CD8-positive, alpha-beta memory T cell (primary cell): ENCODE measurements at regions not wholly inside any gene's neighbourhood (a gene's known extent, or its start where the extent isn't known, plus 50 kb on each side); places are given as distances from the start of the nearest gene placed in this dataset.
"Not testable (repeated sequence)": the region's sequence is repeated elsewhere in the genome, so short reads cannot be mapped to it uniquely, and the experiment has no call there.

Source experiments
- CTCF ChIA-PET: fragments of 350-600 bp; sonication (Branson Sonifier 250); formaldehyde crosslinking; loops from one replicate; lab custom pipeline; 2021; ENCODE audit warnings: antibody characterized with exemption; lab: Charles Lee
- POLR2A ChIA-PET: fragments of 350-600 bp; sonication (Branson Sonifier 250); formaldehyde crosslinking; loops from one replicate; lab custom pipeline; 2021; ENCODE audit warnings: antibody characterized with exemption; lab: Charles Lee
- DNase-seq, 5 donors: peaks; one replicate each; pipeline versions ENCODE4 v3.0.0 to v3.0.0-alpha.2; 2020 to 2022; ENCODE audit warnings: mixed read lengths in 1 of 5
- H3K27ac ChIP-seq: one replicate; pipeline ENCODE4 v1.7.0; 2013; ENCODE audit warnings: low read depth, mild to moderate bottlenecking, low read length, moderate library complexity
- H3K27me3 ChIP-seq: 2 replicates; pipeline ENCODE4 v1.7.0; 2013; ENCODE audit warnings: low read length, mild to moderate bottlenecking; ENCODE audit not compliant: insufficient read depth, poor library complexity, severe bottlenecking
- H3K36me3 ChIP-seq: 2 replicates; pipeline ENCODE4 v1.7.0; 2013; ENCODE audit warnings: mild to moderate bottlenecking, low read length, moderate library complexity; ENCODE audit not compliant: insufficient read depth
- H3K4me1 ChIP-seq: 2 replicates; pipeline ENCODE4 v1.7.0; 2013; ENCODE audit warnings: mild to moderate bottlenecking, low read length, moderate library complexity; ENCODE audit not compliant: insufficient read depth
- H3K4me3 ChIP-seq: 2 replicates; pipeline ENCODE4 v1.7.0; 2013; ENCODE audit warnings: mild to moderate bottlenecking, low read length
- H3K9me3 ChIP-seq: 2 replicates; pipeline ENCODE4 v1.7.0; 2013; ENCODE audit warnings: mild to moderate bottlenecking, low read length
- H3K27ac Mint-ChIP-seq, 8 donors: one replicate each; pipeline ENCODE4 v1.8.0; 2020 to 2021; ENCODE audit warnings: mixed read lengths in 8 of 8, mild to moderate bottlenecking in 6 of 8, inconsistent platforms in 3 of 8, moderate library complexity in 3 of 8
- H3K27me3 Mint-ChIP-seq, 2 donors: one replicate each; pipeline ENCODE4 v1.8.0; 2020 to 2021; ENCODE audit warnings: mixed read lengths in 2 of 2, mild to moderate bottlenecking in 1 of 2, moderate library complexity in 1 of 2
- H3K36me3 Mint-ChIP-seq, 3 donors: one replicate each; pipeline ENCODE4 v1.8.0; 2020 to 2021; ENCODE audit warnings: mixed read lengths in 3 of 3, inconsistent platforms in 1 of 3, mild to moderate bottlenecking in 1 of 3
- H3K4me1 Mint-ChIP-seq, 3 donors: one replicate each; pipeline ENCODE4 v1.8.0; 2020 to 2021; ENCODE audit warnings: mixed read lengths in 3 of 3, inconsistent platforms in 1 of 3, mild to moderate bottlenecking in 1 of 3
- H3K4me3 Mint-ChIP-seq, 7 donors: one replicate each; pipeline ENCODE4 v1.8.0; 2020 to 2021; ENCODE audit warnings: mixed read lengths in 7 of 7, mild to moderate bottlenecking in 6 of 7, moderate library complexity in 4 of 7, inconsistent platforms in 2 of 7
- H3K9me3 Mint-ChIP-seq, 5 donors: one replicate each; pipeline ENCODE4 v1.8.0; 2020 to 2022; ENCODE audit warnings: mixed read lengths in 5 of 5, mild to moderate bottlenecking in 3 of 5, moderate library complexity in 2 of 5, inconsistent platforms in 1 of 5

DNA sequence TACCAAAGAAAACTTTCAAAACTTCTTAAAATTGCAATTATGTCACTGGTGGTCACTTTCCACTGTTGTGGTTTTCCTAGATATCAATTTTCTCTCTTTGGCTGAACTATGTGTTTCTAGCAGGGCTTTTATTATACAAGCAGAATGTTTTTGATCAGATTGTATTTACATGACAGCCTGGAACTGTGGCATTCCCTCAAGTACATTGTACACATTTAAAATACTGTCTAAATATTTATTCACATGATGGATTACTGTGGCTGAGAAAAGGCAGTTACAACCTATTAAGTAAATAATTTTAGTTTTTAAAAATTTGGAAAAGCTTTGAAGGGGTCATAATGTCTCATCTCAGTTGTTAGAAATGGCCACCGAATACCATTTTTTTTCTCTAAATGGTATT is 231.9 kb upstream of the PPP1R3A start:
- Histone ChIP-seq H3K9me3 (no peaks in the 10 kb centered on the region), H3K4me3 (no peak overlapping the region), H3K27me3 (no peaks in the 10 kb centered on the region), H3K27ac (no peak overlapping the region), H3K4me1 (no peaks in the 10 kb centered on the region), H3K36me3 (no peaks in the 10 kb centered on the region)
- Mint-ChIP-seq H3K4me1 (no peaks in the 10 kb centered on the region), H3K9me3 (no peaks in the 10 kb centered on the region), H3K27ac (no peak overlapping the region), H3K36me3 (no peaks in the 10 kb centered on the region), H3K4me3 (no peak overlapping the region), H3K27me3 (peaks cover 0 to 2% of the 10 kb centered on the region in 2 donors)
- ChIA-PET CTCF (no interaction called here), POLR2A (no interaction called here)
- DNase-seq = no peak

DNA sequence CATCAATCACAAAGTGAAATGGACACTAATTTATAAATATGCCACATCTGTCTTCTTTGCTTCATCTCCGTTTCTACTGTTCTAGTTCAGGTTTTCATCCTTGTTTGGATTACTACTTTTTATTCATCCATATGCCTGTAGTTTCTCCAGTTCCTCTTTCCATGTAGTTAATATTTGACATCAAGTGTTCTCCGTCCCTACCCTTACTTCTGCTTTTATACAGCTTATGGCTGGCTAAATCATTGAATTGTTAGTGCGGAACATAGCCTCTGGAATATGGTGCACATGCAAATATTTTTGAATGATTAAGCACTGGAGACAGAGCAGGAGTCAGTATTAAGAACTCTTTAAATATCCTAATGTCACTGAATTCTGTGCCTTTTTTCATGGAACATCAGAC is 230.0 kb upstream of the PPP1R3A start:
- H3K27ac Mint-ChIP-seq = no peak overlapping the region
- H3K36me3 ChIP-seq = no peaks in the 10 kb centered on the region
- H3K9me3 ChIP-seq = no peaks in the 10 kb centered on the region
- ChIA-PET POLR2A (no interaction called here), CTCF (no interaction called here)
- H3K4me1 Mint-ChIP-seq = no peaks in the 10 kb centered on the region
- DNase-seq = no peak
- no peak overlapping the region for H3K4me3 ChIP-seq
- no peaks in the 10 kb centered on the region for H3K4me1 ChIP-seq
- no peaks in the 10 kb centered on the region for H3K27me3 ChIP-seq
- no peaks in the 10 kb centered on the region for H3K36me3 Mint-ChIP-seq
- no peak overlapping the region for H3K27ac ChIP-seq
- no peak overlapping the region for H3K4me3 Mint-ChIP-seq
- no peaks in the 10 kb centered on the region for H3K9me3 Mint-ChIP-seq
- H3K27me3 Mint-ChIP-seq = peaks cover 0 to 2% of the 10 kb centered on the region in 2 donors

DNA sequence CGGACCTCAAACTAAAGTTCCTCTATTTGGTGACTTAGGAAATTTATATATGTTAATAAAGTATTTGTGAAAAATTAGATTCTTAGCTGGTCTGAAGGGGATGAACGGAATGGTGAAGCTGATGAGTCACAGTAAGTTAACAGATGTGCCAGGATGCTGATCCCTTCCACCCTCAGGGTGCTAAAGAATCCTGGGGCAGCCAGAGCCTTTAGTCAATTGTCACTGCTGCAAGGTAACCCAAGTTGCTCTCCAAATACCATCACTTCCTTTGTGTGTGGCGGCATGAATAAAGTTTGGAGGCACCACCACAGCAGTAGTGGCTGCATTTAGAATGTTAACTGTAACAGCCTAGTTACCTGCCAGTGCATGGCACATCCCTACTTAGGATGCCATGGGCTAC is 222.6 kb upstream of the PPP1R3A start:
- no peaks in the 10 kb centered on the region for H3K9me3 Mint-ChIP-seq
- no peaks in the 10 kb centered on the region for H3K36me3 ChIP-seq
- no peak overlapping the region for H3K4me3 ChIP-seq
- CTCF ChIA-PET = no interaction called here
- POLR2A ChIA-PET = no interaction called here
- H3K27ac Mint-ChIP-seq = no peak overlapping the region
- H3K27me3 Mint-ChIP-seq = peaks cover 0 to 4% of the 10 kb centered on the region in 2 donors
- no peaks in the 10 kb centered on the region for H3K27me3 ChIP-seq
- H3K27ac ChIP-seq = no peak overlapping the region
- no peak for DNase-seq
- no peak overlapping the region for H3K4me3 Mint-ChIP-seq
- no peaks in the 10 kb centered on the region for H3K4me1 Mint-ChIP-seq
- no peaks in the 10 kb centered on the region for H3K36me3 Mint-ChIP-seq
- no peaks in the 10 kb centered on the region for H3K9me3 ChIP-seq
- H3K4me1 ChIP-seq = no peaks in the 10 kb centered on the region

GRCh38 chr7:114140561-114140960 is 221.8 kb upstream of the PPP1R3A start:
- no peaks in the 10 kb centered on the region for H3K9me3 ChIP-seq
- H3K27me3 ChIP-seq = no peaks in the 10 kb centered on the region
- ChIA-PET POLR2A (no interaction called here), CTCF (no interaction called here)
- H3K9me3 Mint-ChIP-seq = no peaks in the 10 kb centered on the region
- DNase-seq = no peak
- H3K36me3 Mint-ChIP-seq = no peaks in the 10 kb centered on the region
- H3K27me3 Mint-ChIP-seq = peaks cover 0 to 4% of the 10 kb centered on the region in 2 donors
- H3K27ac Mint-ChIP-seq = no peak overlapping the region
- H3K27ac ChIP-seq = no peak overlapping the region
- no peak overlapping the region for H3K4me3 Mint-ChIP-seq
- H3K4me3 ChIP-seq = no peak overlapping the region
- H3K4me1 Mint-ChIP-seq = no peaks in the 10 kb centered on the region
- H3K4me1 ChIP-seq = no peaks in the 10 kb centered on the region
- H3K36me3 ChIP-seq = no peaks in the 10 kb centered on the region

GRCh38 chr7:114139690-114140089 is 220.9 kb upstream of the PPP1R3A start:
- H3K4me1 Mint-ChIP-seq, H3K27me3 Mint-ChIP-seq, H3K4me3 ChIP-seq, H3K4me3 Mint-ChIP-seq, H3K4me1 ChIP-seq, CTCF ChIA-PET, H3K27ac ChIP-seq, H3K36me3 Mint-ChIP-seq, DNase-seq, H3K27me3 ChIP-seq, H3K9me3 Mint-ChIP-seq, H3K36me3 ChIP-seq, H3K9me3 ChIP-seq, H3K27ac Mint-ChIP-seq, POLR2A ChIA-PET: not testable (repeated sequence)

GRCh38 chr7:114138587-114138986 is 219.8 kb upstream of the PPP1R3A start:
- peaks cover 0 to 4% of the 10 kb centered on the region in 2 donors for H3K27me3 Mint-ChIP-seq
- no peak overlapping the region for H3K27ac ChIP-seq
- POLR2A ChIA-PET = no interaction called here

GRCh38 chr7:114133717-114134116 is 214.9 kb upstream of the PPP1R3A start:
- Histone ChIP-seq H3K4me3 (no peak overlapping the region), H3K4me1 (no peaks in the 10 kb centered on the region), H3K36me3 (no peaks in the 10 kb centered on the region), H3K27ac (no peak overlapping the region), H3K9me3 (no peaks in the 10 kb centered on the region), H3K27me3 (no peaks in the 10 kb centered on the region)
- peaks cover 0 to 4% of the 10 kb centered on the region in 2 donors for H3K27me3 Mint-ChIP-seq
- ChIA-PET CTCF (no interaction called here), POLR2A (no interaction called here)
- no peak for DNase-seq
- H3K36me3 Mint-ChIP-seq = no peaks in the 10 kb centered on the region
- no peaks in the 10 kb centered on the region for H3K4me1 Mint-ChIP-seq
- no peak overlapping the region for H3K27ac Mint-ChIP-seq
- H3K4me3 Mint-ChIP-seq = no peak overlapping the region
- H3K9me3 Mint-ChIP-seq = no peaks in the 10 kb centered on the region

More at GRCh38 chr7:114138587-114138986, 219.8 kb upstream of the PPP1R3A start:
- Mint-ChIP-seq H3K27ac (no peak overlapping the region), H3K9me3 (no peaks in the 10 kb centered on the region), H3K36me3 (no peaks in the 10 kb centered on the region), H3K4me1 (no peaks in the 10 kb centered on the region), H3K4me3 (no peak overlapping the region)
- H3K36me3 ChIP-seq = no peaks in the 10 kb centered on the region
- DNase-seq = no peak
- H3K27me3 ChIP-seq = no peaks in the 10 kb centered on the region
- CTCF ChIA-PET = no interaction called here
- H3K4me3 ChIP-seq = no peak overlapping the region
- H3K9me3 ChIP-seq = no peaks in the 10 kb centered on the region
- H3K4me1 ChIP-seq = no peaks in the 10 kb centered on the region

DNA sequence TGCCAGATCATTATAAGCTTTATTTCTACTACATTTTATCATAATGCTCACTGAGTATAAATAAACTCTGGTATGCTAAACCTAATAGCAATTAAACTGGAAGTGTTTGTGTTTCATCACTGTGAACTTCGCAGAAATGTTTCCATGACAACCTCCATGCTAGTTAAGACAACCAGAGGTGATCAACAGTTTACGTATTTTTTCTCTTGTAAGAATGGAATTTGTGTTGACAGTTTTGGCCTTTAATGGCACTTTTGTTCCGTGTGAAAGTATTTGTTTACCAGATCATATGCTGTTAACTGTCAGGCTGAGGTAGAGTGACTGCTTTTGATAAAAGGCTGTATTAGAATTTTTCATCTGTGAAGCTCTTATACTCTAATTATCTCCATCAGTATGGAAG is 212.1 kb upstream of the PPP1R3A start:
- H3K36me3 ChIP-seq = no peaks in the 10 kb centered on the region
- ChIA-PET POLR2A (no interaction called here), CTCF (no interaction called here)
- H3K4me3 ChIP-seq = no peak overlapping the region
- no peaks in the 10 kb centered on the region for H3K4me1 Mint-ChIP-seq
- H3K9me3 Mint-ChIP-seq = no peaks in the 10 kb centered on the region
- no peak overlapping the region for H3K27ac Mint-ChIP-seq
- no peak overlapping the region for H3K4me3 Mint-ChIP-seq
- no peaks in the 10 kb centered on the region for H3K27me3 ChIP-seq
- H3K9me3 ChIP-seq = no peaks in the 10 kb centered on the region
- no peaks in the 10 kb centered on the region for H3K4me1 ChIP-seq
- DNase-seq = no peak
- peaks cover 0 to 1% of the 10 kb centered on the region in 2 donors for H3K27me3 Mint-ChIP-seq
- no peak overlapping the region for H3K27ac ChIP-seq
- H3K36me3 Mint-ChIP-seq = no peaks in the 10 kb centered on the region

DNA sequence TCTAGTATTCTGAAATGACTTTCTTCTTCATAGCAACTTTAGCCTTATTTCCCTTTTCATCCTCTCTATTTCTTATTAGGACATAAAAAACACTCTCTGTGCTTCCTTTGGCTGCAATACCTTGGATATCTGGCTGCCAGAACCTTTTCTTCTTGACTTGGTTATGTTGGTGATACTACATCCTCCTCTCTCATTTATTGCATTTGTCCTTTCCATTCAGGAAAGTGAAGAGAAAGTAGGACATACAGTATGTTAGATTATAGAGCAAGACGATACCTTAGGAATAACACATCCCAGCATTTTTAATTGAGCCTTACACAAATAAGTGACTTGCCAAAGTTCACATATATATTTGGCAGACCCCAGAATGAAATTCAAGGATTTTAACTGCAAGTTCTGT is 210.1 kb upstream of the PPP1R3A start:
- ChIA-PET CTCF (no interaction called here), POLR2A (no interaction called here)
- Mint-ChIP-seq H3K27ac (no peak overlapping the region), H3K27me3 (peaks cover 0 to 1% of the 10 kb centered on the region in 2 donors), H3K4me3 (no peak overlapping the region), H3K4me1 (no peaks in the 10 kb centered on the region), H3K36me3 (no peaks in the 10 kb centered on the region), H3K9me3 (no peaks in the 10 kb centered on the region)
- DNase-seq = no peak
- Histone ChIP-seq H3K4me3 (no peak overlapping the region), H3K27me3 (no peaks in the 10 kb centered on the region), H3K27ac (no peak overlapping the region), H3K4me1 (no peaks in the 10 kb centered on the region), H3K36me3 (no peaks in the 10 kb centered on the region), H3K9me3 (no peaks in the 10 kb centered on the region)
